Hepatocyte (in vitro differentiated cells): ENCODE measurements at regions not wholly inside any gene's neighbourhood (a gene's known extent, or its start where the extent isn't known, plus 50 kb on each side); places are given as distances from the start of the nearest gene placed in this dataset.

ENCODE experiments used
- EZH2 ChIP-seq: fragments of 200-600 bp; sonication (generic); IDR thresholded peaks from 2 replicates; pipeline ENCODE4 v1.6.1; 2016; ENCODE audit warnings: antibody characterized with exemption, mild to moderate bottlenecking, borderline replicate concordance
- EZH2phosphoT487 ChIP-seq: fragments of 200-600 bp; sonication (generic); IDR thresholded peaks from one replicate; pipeline ENCODE4 v1.6.1; 2018; ENCODE audit warnings: antibody characterized with exemption, mild to moderate bottlenecking, low read depth, moderate library complexity; ENCODE audit not compliant: unreplicated experiment, severe bottlenecking

- no peak for TF ChIP-seq EZH2
- no peak for TF ChIP-seq EZH2phosphoT487
These were observed 51.0 kb upstream of the BRINP1 start for GRCh38 chr9:119420231-119420630.
